ENCODE measurements at regions not wholly inside any gene's neighbourhood (a gene's known extent, or its start where the extent isn't known, plus 50 kb on each side); places are given as distances from the start of the nearest gene placed in this dataset.

DNA sequence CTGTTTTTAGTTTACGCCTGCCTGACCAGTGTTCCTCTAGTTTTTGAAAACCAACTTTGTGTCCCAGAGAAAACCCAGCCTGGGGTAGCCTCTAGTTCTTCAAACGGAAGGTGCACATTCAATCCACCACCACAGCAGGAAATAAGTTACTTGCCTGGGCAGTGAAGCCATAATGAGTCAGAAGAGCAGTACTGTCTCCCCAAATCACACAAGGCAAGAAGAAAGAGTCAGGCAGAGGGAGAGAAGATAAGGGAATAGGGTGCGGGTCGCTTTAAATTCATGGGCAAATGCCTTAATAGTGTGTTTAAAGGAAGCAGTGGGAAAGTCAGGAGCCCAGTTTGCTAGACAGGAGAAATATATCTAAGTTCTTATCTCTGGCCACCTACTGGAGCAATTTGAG is 333.8 kb upstream of the GRIA3 start (continued):
- TF ChIP-seq, protein P1, sequence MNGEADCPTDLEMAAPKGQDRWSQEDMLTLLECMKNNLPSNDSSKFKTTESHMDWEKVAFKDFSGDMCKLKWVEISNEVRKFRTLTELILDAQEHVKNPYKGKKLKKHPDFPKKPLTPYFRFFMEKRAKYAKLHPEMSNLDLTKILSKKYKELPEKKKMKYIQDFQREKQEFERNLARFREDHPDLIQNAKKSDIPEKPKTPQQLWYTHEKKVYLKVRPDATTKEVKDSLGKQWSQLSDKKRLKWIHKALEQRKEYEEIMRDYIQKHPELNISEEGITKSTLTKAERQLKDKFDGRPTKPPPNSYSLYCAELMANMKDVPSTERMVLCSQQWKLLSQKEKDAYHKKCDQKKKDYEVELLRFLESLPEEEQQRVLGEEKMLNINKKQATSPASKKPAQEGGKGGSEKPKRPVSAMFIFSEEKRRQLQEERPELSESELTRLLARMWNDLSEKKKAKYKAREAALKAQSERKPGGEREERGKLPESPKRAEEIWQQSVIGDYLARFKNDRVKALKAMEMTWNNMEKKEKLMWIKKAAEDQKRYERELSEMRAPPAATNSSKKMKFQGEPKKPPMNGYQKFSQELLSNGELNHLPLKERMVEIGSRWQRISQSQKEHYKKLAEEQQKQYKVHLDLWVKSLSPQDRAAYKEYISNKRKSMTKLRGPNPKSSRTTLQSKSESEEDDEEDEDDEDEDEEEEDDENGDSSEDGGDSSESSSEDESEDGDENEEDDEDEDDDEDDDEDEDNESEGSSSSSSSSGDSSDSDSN (IDR thresholded peaks at IDR 0.05; ENCODE audit: borderline replicate concordance in 1 of 2, low read depth in 2 of 2, low read length in 2 of 2), result no peak
- no peak for TF ChIP-seq SP1 (CRISPR knock-in tag; IDR thresholded peaks at IDR 0.05)
- no peak for TF ChIP-seq TFAM (CRISPR knock-in tag; conservative IDR thresholded peaks at IDR 0.05)

DNA sequence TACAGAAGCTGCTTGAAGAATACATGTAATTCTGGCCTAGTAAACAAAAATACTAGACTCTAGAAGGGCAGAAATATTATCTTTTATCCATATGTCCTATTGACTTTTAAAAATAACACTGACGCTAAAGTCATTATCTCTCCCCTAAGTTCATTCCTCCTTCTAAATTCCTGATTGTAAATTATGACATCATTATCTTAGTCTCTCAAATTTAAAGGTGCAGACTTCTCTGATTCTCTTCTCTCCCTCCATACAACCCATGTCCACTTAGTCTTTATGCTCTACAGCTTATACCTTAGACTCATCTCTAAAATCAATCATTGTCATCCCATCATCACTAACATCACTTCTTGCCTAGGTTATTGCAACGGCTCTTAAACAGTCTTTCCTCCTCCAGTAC is 327.9 kb upstream of the GRIA3 start:
- Histone ChIP-seq H3K9ac (ENCODE audit: insufficient read depth in 1 of 2, low read depth in 2 of 2, low read length in 2 of 2) (no peak overlapping the region), H3K9me3 (replicated peaks; ENCODE audit: control insufficient read depth, insufficient read depth, low read depth, low read length) (no peaks in the 10 kb centered on the region), H3K36me3 (ENCODE audit: control insufficient read depth, insufficient read depth, low read length) (no peaks in the 10 kb centered on the region), H3K4me1 (replicated peaks in 1 of 2; ENCODE audit: control insufficient read depth in 2 of 2, insufficient read depth in 2 of 2, low read length in 2 of 2) (no peaks in the 10 kb centered on the region), H3K4me3 (no peak overlapping the region), H3K79me2 (ENCODE audit: control insufficient read depth, insufficient read depth, low read length) (no peaks in the 10 kb centered on the region), H4K20me1 (replicated peaks; ENCODE audit: control insufficient read depth, insufficient read depth, low read length) (no peaks in the 10 kb centered on the region), H3K27me3 (ENCODE audit: control insufficient read depth in 2 of 2, insufficient read depth in 2 of 2, low read length in 2 of 2) (no peaks in the 10 kb centered on the region), H2AFZ (ENCODE audit: low read depth, low read length) (no peak overlapping the region), H3K27ac (ENCODE audit: extremely low read depth, low read depth, low read length) (no peak overlapping the region), H3K9me1 (ENCODE audit: control insufficient read depth, insufficient read depth, low read length) (no peaks in the 10 kb centered on the region), H3K4me2 (ENCODE audit: insufficient read depth, low read length) (no peak overlapping the region)
- in situ Hi-C loops (cut with MboI), result no loop called here
- POLR2A ChIA-PET, result no interaction called here
- BruUV-seq (replicated peaks), result no TSS peak
- WGBS (ENCODE audit: insufficient coverage, low coverage, missing lambda C conversion rate), result 9% methylated on average over 2 of the region's 2 CpGs
- intact Hi-C loops (cut with micrococcal nuclease), result no loop called here
- TF ChIP-seq TAF15 (IDR thresholded peaks at IDR 0.05; ENCODE audit: low read depth, low read length), result no peak
- FAIRE-seq, result no peak
- ATAC-seq, result no peak
- no peak for DNase-seq (ENCODE audit: extremely low read depth in 1 of 4, low spot score in 3 of 4)
- CTCF ChIA-PET (ENCODE audit: low intra/inter-chr PET ratio), result no interaction called here

Data from K562 (cell line).